Heart right ventricle (tissue), 16 donors: ENCODE measurements at regions not wholly inside any gene's neighbourhood (a gene's known extent, or its start where the extent isn't known, plus 50 kb on each side); places are given as distances from the start of the nearest gene placed in this dataset.

Experiments used
- ATAC-seq, 8 donors: fragments of 200-7000 bp; cut with Tn5 transposase; one replicate each; pipeline ENCODE4 v1.9.1; 2020; ENCODE audit warnings: mild to moderate bottlenecking in 8 of 8, moderate library complexity in 8 of 8, moderate number of reproducible peaks in 1 of 8
- DNase-seq, 2 donors: peaks; one replicate each; pipeline ENCODE4 v3.0.0-alpha.2; 2020
- H3K27ac ChIP-seq, 10 donors: fragments of 200-600 bp; sonication (generic) in 2 of 10; one replicate each; pipeline versions ENCODE4 v1.5.0 to v1.8.0; 2020 to 2022; ENCODE audit warnings: mild to moderate bottlenecking in 3 of 10
- H3K27me3 ChIP-seq, 7 donors: fragments of 200-600 bp; one replicate each; pipeline ENCODE4 v1.8.0; 2021 to 2022; ENCODE audit warnings: mild to moderate bottlenecking in 2 of 7
- H3K36me3 ChIP-seq, 9 donors: fragments of 200-600 bp; sonication (generic) in 1 of 9; one replicate each; pipeline versions ENCODE4 v1.5.0 to v1.8.0; 2020 to 2022; ENCODE audit warnings: mild to moderate bottlenecking in 2 of 9
- H3K4me1 ChIP-seq, 9 donors: fragments of 200-600 bp; sonication (generic) in 1 of 9; one replicate each; pipeline versions ENCODE4 v1.5.0 to v1.8.0; 2020 to 2022; ENCODE audit warnings: mild to moderate bottlenecking in 4 of 9
- H3K4me3 ChIP-seq, 10 donors: fragments of 200-600 bp; sonication (generic) in 2 of 10; one replicate each; pipeline versions ENCODE4 v1.5.0 to v1.8.0; 2020 to 2022; ENCODE audit warnings: mild to moderate bottlenecking in 7 of 10, moderate library complexity in 2 of 10
- H3K9me3 ChIP-seq, 11 donors: fragments of 200-600 bp in 10 of 11; sonication (generic) in 2 of 11; one replicate each; pipeline versions ENCODE4 v1.5.0 to v1.8.0; 2013 to 2022; ENCODE audit warnings: mild to moderate bottlenecking in 2 of 11, control low read depth in 1 of 11, moderate library complexity in 1 of 11
- WGBS, 2 donors: extraction: QIAGEN DNeasy Blood & Tissue Kit; methylation state at CpG; one replicate each; pipeline ENCODE4 v1.1.7; 2013; ENCODE audit warnings: inconsistent platforms in 1 of 2; 5-methylcytosine and 5-hydroxymethylcytosine counted together
- intact Hi-C, 10 donors: fragments of 100-400 bp; cut with DNase I; formaldehyde crosslinking; loops; one replicate each; pipeline versions ENCODE4 v1.11.1 to v1.14.2; 2022
- TF ChIP-seq, protein P1 (sequence below), 9 donors: fragments of 200-600 bp; sonication (generic) in 2 of 9; IDR thresholded peaks; one replicate each; pipeline versions ENCODE4 v1.5.0 to v1.8.0; 2021 to 2022; ENCODE audit warnings: antibody characterized with exemption in 9 of 9, mild to moderate bottlenecking in 5 of 9, moderate library complexity in 1 of 9
- donor health status: Arrhythmogenic right ventricular cardiomyopathy.
- donor health status: ischemic (EF 13 %, LVEDD 7.1; RV severe dilation, severe dysfunction).
- donor health status: healthy with polysubstance abuse.
- donor health status: DM: no; HTN: yes; CAD: no.
- donor health status: DM: no; HTN: no; CAD: no.
- donor health status: ischemic (EF 25% LVEDD 6.9; RV normal size, moderate dysfunction).
- donor health status: ischemic (EF 25% LVEDD 5.7; RV mildly dilated, moderate dysfunction).
- donor health status: healthy.
- donor health status: DM: yes; HTN: yes; CAD: no.
- donor health status: Ischemic cardiomyopathy.
- donor health status: ischemic (EF 35%, LVEDD 5.7; RV mildly dilated, moderate dysfunction).
- donor health status: nonischemic (EF 11% LVEDD 7.7; RV severe dilation, severe dysfunction).
- donor health status: DM: yes; HTN: yes; CAD: no.
- donor health status: PGD.
- donor health status: ischemic (EF 29% LVEDD 5.4; RV normal size, mild dysfunction).
- donor health status: nonischemic (EF 23%, LVEDD 6.1; RV moderate dilation, normal function).

GRCh38 chr4:100644150-100644549 is 126.3 kb upstream of the EMCN start:
- H3K36me3 ChIP-seq, result no peaks in the 10 kb centered on the region
- H3K4me1 ChIP-seq, result peaks cover 0 to 12% (median 6%) of the 10 kb centered on the region in 9 donors
- peaks cover 0 to 3% (median 0%) of the 10 kb centered on the region in 11 donors for H3K9me3 ChIP-seq
- no peaks in the 10 kb centered on the region for H3K27me3 ChIP-seq
- no peak overlapping the region for H3K4me3 ChIP-seq
- ATAC-seq, result no peak
- DNase-seq, result no peak
- TF ChIP-seq, protein P1, sequence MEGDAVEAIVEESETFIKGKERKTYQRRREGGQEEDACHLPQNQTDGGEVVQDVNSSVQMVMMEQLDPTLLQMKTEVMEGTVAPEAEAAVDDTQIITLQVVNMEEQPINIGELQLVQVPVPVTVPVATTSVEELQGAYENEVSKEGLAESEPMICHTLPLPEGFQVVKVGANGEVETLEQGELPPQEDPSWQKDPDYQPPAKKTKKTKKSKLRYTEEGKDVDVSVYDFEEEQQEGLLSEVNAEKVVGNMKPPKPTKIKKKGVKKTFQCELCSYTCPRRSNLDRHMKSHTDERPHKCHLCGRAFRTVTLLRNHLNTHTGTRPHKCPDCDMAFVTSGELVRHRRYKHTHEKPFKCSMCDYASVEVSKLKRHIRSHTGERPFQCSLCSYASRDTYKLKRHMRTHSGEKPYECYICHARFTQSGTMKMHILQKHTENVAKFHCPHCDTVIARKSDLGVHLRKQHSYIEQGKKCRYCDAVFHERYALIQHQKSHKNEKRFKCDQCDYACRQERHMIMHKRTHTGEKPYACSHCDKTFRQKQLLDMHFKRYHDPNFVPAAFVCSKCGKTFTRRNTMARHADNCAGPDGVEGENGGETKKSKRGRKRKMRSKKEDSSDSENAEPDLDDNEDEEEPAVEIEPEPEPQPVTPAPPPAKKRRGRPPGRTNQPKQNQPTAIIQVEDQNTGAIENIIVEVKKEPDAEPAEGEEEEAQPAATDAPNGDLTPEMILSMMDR (IDR thresholded peaks at IDR 0.05), result no peak
- intact Hi-C loops, result loop anchor here in 2 of 10 donors (10.0 kb wide), 3 partner anchors 91 to 219 kb away; partner anchors contain the start of gene EMCN (in 1 of the 2)
- WGBS, 2 donors, result 56 to 61% methylated on average over 3 of the region's 3 CpGs
- H3K27ac ChIP-seq, result no peak overlapping the region

DNA sequence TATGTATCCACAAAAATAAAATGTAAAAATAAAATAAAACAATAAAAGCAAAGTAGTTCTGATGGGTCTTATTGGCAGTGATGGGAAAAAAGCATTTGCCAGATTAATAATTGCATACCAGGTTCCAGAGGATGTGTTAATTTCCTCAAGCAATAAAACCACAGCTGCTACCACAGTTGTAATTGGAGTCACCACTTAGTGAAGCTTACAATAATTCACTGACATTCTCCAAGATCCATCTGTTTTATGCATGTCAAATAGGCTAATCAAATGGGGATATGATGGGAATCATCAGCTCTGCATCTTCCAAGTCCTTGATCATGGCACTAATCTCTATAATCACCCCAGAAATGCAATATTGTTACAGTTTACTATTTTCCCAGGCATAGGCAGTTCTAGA is 123.5 kb upstream of the EMCN start:
- Histone ChIP-seq H3K36me3 (no peaks in the 10 kb centered on the region), H3K27ac (no peak overlapping the region), H3K27me3 (no peaks in the 10 kb centered on the region), H3K9me3 (peaks cover 0 to 25% (median 12%) of the 10 kb centered on the region in 11 donors), H3K4me1 (no peaks in the 10 kb centered on the region), H3K4me3 (no peak overlapping the region)
- DNase-seq (no peak), ATAC-seq (no peak)
- intact Hi-C loops, result loop anchor here in 2 of 10 donors (10.0 kb wide), 3 partner anchors 93 to 217 kb away; partner anchors contain the start of gene EMCN (in 1 of the 2)
- TF ChIP-seq, protein P1 (IDR thresholded peaks at IDR 0.05), result no peak

DNA sequence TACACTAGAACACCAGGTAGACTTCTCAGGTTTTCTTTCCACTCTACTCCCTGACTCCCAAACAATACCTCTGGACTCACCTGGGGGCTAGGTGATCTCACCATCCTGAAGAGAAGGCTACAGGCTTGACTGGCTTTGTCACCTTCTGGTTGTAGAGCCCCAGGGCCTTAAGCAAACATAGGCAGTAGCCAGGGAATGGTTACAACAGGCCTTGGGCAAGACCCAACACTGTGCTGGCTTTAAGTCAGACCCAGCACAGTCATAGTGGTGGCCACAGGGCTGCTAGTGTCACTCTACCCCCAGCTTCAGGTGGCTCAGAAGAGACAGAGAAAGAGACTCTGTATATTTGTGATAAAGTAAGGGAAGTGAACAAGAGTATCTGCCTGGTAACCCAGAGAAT is 118.1 kb upstream of the EMCN start:
- Histone ChIP-seq H3K4me1 (no peaks in the 10 kb centered on the region), H3K27ac (no peak overlapping the region), H3K27me3 (no peaks in the 10 kb centered on the region), H3K36me3 (no peaks in the 10 kb centered on the region), H3K4me3 (no peak overlapping the region), H3K9me3 (peaks cover 0 to 30% (median 12%) of the 10 kb centered on the region in 11 donors)
- ATAC-seq (no peak), DNase-seq (no peak)
- intact Hi-C loops, result no loop called here
- TF ChIP-seq, protein P1 (IDR thresholded peaks at IDR 0.05), result no peak

DNA sequence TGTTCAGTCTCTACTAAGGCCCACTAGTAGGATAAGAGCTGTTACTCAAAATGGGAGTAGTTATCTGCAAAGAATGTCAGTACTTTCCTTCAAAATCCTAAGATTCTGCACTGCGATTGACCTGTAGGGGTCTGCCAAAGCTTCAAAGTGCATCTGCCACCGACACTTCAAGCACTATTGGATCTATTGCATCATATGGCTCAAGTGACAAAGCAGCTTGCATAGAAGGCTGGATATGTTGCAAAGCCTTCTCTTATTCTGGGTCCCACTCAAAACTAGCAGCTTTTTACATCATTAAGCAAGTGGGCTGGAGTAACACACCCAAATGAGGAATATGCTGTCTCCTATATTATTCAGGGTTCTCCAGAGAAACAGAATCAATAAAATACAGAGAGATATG is 115.4 kb upstream of the EMCN start:
- Histone ChIP-seq H3K4me1 (no peaks in the 10 kb centered on the region), H3K27me3 (no peaks in the 10 kb centered on the region), H3K4me3 (no peak overlapping the region), H3K9me3 (peaks cover 0 to 24% (median 12%) of the 10 kb centered on the region in 11 donors), H3K36me3 (no peaks in the 10 kb centered on the region), H3K27ac (no peak overlapping the region)
- intact Hi-C loops, result no loop called here
- ATAC-seq, result no peak
- TF ChIP-seq, protein P1 (IDR thresholded peaks at IDR 0.05), result no peak
- 85 to 98% methylated on average over 2 of the region's 2 CpGs for WGBS, 2 donors
- DNase-seq, result no peak
